GM12874 (cell line): ENCODE measurements at regions not wholly inside any gene's neighbourhood (a gene's known extent, or its start where the extent isn't known, plus 50 kb on each side); places are given as distances from the start of the nearest gene placed in this dataset.

Experiments
- TF ChIP-seq, protein P1 (sequence below): IDR thresholded peaks from 2 replicates; pipeline ENCODE4 v1.5.1; 2011; ENCODE audit warnings: low read depth, mild to moderate bottlenecking, control low read depth, low read length, moderate library complexity; ENCODE audit not compliant: insufficient read depth

DNA sequence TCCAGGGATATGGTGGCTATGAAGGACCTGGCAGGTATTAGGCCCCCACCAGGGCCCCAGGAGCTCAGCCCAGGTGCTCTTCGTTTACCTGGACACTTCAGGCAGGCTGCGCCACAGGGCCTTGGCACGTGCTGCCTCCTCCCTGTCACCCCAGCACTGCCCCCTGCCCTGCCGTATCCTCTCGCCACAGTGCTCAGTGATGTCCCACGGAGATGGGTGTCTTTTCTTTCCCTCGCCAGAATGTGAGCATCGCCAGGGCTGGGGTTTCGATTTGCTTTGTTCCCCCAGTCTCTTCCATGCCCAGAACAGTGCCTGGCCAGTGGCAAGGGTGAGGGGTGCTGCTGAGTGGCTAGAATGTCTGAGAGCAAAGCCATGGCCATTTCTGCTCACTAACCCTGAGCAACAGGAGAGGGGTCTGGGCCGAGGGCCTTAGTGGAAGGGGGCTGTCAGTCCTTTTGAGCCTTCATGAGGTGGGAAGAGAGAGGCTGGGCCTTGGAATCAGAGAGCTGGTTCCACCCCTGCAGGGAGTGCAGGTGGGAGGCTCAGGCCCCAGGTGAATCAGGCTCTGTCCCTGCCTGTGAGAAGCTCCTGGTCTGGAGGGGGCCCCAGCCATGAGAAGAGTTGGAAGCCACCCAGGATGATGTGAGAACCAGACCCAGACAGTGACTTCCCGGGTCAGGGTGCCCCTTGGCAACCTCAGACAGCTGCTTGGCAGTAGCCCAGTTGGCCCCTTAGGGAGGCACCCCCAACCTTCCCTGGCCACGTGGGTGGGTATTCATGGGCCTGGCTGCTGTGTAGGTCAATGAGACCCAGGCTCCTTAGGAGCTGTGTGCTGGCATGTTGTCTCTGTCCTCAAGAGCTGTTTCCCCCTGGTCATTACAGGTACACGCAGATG is 129.9 kb upstream of the HS6ST1 start:
- TF ChIP-seq, protein P1, sequence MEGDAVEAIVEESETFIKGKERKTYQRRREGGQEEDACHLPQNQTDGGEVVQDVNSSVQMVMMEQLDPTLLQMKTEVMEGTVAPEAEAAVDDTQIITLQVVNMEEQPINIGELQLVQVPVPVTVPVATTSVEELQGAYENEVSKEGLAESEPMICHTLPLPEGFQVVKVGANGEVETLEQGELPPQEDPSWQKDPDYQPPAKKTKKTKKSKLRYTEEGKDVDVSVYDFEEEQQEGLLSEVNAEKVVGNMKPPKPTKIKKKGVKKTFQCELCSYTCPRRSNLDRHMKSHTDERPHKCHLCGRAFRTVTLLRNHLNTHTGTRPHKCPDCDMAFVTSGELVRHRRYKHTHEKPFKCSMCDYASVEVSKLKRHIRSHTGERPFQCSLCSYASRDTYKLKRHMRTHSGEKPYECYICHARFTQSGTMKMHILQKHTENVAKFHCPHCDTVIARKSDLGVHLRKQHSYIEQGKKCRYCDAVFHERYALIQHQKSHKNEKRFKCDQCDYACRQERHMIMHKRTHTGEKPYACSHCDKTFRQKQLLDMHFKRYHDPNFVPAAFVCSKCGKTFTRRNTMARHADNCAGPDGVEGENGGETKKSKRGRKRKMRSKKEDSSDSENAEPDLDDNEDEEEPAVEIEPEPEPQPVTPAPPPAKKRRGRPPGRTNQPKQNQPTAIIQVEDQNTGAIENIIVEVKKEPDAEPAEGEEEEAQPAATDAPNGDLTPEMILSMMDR: no peak

DNA sequence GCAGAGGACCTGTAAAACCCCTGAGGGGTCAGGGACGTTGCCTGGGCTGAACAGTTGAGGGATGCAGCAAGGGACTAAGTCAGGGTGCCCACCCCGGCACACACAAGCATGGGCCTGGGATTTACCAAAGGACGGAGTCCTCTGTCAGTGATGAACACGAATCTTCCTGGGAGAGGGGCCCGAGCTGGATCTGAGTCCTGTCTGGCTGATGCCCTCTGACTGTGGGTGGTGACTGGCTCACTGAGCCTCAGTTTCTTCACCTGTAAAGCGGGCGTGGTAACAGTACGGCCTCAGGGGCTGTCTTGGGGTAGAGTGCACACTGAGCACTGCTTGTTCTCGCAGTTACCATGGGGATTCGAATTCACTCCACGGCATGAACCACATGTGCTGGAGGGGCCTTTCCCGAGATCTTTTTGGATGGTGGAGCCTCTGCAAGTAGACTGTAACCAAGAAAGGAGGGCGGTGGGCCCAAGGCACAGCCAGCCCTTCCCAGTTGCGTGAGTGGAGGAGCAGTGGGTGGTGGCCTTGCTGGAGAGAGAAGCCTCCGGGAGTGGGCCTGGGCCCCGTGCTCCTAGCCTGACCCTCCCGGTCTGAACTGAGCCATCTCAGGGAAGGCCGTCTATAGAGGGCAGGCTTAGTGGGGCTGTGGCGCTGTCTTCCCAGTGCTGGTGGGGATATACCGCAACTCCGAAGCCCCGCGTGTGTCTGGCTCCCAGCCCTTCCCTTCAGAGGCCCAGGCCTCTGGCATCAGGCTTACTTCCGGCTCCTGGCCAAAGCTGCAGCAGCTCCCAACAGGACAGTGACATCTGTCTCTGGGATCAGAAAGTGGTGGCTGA is 130.8 kb upstream of the HS6ST1 start:
- TF ChIP-seq, protein P1: no peak

DNA sequence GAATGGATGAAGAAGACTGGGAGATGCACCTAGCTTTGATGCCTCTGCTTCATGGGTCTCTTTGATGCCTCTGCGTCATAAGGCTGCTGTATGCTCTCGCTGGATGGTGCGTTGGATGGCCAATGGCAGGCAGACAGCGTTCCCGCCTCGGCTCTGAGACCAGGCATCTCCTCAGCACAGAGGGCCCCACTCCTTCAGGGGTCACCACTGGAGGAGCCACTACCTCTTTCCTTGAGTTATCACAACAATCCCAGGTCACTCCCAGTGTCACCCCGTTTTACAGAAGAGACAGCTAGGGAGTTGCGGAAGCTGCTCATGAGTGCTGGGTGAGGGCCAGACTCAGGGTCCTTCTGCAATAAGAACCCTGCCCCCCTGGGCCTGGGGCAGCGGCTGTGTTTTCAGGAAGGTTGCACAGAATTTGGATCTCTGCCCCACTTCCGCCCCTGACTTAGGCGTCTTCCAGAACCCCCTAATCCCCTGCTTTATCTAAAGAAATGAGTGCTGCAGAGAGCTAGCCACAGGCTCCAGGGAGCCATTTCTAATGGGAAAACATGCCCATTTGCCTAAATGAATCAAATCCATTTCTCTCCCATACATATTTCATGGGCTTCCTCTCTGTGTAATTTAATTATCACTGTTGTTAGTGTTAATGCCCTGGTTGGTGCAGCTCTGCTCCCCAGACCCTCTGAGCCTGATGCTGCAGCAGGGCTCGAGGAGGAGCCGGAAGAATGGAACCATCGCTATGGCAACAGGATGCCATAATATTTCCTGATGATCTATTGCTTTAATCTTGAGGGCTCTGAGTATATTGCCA is 131.8 kb upstream of the HS6ST1 start:
- TF ChIP-seq, protein P1: no peak

DNA sequence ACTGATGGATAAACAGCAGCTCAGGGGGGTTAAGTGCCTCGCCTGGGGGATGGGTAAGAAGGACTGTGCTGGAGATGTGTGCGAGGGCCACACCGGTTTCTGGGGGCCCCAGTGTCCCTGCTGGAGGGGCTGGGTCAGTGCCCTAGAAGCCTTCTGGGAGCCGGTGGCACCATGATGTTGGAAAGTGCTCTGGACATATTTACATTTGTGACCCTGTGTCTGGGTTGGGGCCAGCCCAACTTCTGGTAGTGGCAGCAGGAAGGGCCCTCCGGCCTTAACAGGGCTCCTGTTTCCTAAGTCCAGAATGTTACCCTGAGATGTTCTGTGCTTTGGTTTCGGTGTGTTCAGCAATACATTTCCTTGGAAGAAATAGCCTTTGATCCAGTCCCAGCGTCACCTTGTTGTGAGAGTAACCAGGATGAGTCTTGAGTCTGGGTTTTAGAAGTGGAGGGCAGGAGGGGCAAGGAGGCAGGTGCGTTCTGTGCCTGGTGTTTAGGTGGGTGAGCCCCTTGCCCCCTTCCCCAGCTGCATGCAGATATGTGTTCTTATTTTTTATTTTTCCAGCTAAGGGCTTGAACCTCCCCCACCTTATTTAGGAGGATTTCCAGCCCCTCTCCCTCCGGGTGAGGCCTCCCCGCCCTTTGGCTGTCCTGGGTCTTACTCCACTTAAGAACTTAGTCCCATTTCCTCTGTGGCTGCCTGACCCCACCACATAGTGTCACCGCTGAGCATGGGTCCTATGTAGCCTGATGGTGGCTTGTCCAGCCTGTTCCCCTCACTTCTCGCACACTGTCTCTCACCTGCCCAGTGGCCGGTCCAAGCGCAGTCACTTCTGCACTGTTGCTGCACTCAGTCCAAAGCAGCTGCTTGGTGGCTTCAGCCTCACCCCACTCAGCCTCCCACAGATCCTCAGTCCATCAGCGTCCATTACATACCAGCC is 132.7 kb upstream of the HS6ST1 start:
- TF ChIP-seq, protein P1: no peak

DNA sequence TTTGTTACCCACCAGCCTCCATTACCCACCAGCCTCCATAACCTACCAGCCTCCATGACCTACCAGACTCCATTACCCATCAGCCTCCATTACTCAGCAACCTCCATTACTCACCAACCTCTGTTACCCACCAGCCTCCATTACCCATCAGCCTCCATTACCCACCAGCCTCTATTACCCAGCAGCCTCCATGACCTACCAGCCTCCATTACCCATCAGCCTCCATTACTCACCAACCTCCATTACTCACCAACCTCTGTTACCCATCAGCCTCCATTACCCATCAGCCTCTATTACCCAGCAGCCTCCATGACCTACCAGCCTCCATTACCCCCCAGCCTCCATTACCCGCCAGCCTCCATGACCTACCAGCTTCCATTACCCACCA is 133.3 kb upstream of the HS6ST1 start:
- TF ChIP-seq, protein P1: no peak

DNA sequence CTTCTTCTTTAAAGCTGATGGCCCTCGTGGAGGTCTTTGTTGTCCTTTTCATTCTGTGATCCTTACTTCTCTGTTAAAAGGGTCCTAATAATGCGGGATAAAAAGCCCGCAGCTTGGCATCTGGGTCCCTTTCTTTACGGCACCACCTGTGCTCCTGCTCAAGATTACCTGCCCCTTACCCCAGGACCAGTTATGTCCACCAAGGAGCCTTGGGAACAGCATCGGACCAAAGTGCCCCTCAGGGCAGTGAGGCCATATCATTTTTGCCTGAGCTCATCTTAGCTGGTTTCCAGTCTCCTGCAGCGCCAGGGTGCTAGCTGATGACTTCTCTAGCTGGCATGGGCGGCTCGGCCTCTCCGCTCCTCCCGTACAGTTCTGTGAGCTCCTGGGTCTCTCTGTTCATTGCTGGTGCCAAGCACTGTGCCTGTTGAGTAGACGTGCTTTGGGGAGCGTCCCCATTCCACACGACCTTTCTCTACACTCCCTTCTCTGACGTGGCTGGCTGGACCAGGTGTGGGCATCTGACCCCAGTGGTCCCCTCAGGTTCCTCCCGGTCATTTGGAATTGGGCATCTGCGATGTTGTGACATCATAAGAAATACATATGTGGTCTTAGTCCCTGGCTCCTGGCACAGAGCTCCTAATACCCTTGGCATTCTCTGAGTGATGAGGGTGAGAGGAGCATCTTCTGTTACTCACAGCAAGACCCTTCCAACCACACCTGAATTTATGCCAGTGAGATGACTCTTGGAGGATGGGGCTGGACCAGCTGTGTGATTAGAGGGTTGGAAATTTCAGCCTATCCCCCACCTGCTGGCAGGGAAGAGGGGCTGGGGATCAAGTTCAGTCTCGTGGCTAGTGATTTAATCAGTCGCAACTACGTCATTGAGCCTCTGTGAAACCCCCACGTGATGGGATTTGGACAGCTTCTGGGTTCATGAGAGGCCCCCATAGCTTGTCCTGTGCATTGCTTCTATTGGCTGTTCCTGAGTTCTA is 134.2 kb upstream of the HS6ST1 start:
- TF ChIP-seq, protein P1: no peak
